HL-60 (cell line): ENCODE measurements at regions not wholly inside any gene's neighbourhood (a gene's known extent, or its start where the extent isn't known, plus 50 kb on each side); places are given as distances from the start of the nearest gene placed in this dataset.

Source experiments
- DNase-seq, 2 experiments: peaks; one replicate each; pipeline ENCODE4 v3.0.0-alpha.2; 2010 to 2020; ENCODE audit warnings: low read depth in 1 of 2, low spot score in 1 of 2
- H3K27ac ChIP-seq: fragments of 250-450 bp; sonication (Bioruptor Pico); replicated peaks from 2 replicates; pipeline ENCODE4 v1.5.1; 2020; ENCODE audit warnings: mild to moderate bottlenecking, moderate library complexity
- H3K27me3 ChIP-seq: fragments of 250-450 bp; sonication (Bioruptor Pico); 2 replicates; pipeline ENCODE4 v1.5.1; 2021; ENCODE audit warnings: mild to moderate bottlenecking, moderate library complexity; ENCODE audit not compliant: insufficient read depth, poor library complexity, severe bottlenecking
- H3K4me3 ChIP-seq: replicated peaks from 2 replicates; pipeline ENCODE4 v1.5.1; 2011; ENCODE audit warnings: mild to moderate bottlenecking, control low read depth, low read length; ENCODE audit not compliant: insufficient read depth
- GABPA ChIP-seq: IDR thresholded peaks from 2 replicates; pipeline ENCODE4 v1.6.1; 2012; ENCODE audit warnings: low read depth
- POLR2AphosphoS5 ChIP-seq: IDR thresholded peaks from 2 replicates; pipeline ENCODE4 v1.6.1; 2012; ENCODE audit warnings: low read depth
- SPI1 ChIP-seq: IDR thresholded peaks from 2 replicates; pipeline ENCODE4 v1.6.1; 2012; ENCODE audit warnings: low read depth, mild to moderate bottlenecking, borderline replicate concordance
- TF ChIP-seq, protein P1 (sequence below): IDR thresholded peaks from one replicate; pipeline ENCODE4 v1.5.1; 2011; ENCODE audit warnings: low read length, control low read depth, inconsistent platforms; ENCODE audit not compliant: insufficient read depth
- TF ChIP-seq, protein P2 (sequence below): IDR thresholded peaks from 2 replicates; pipeline ENCODE4 v1.6.1; 2012; ENCODE audit warnings: low read depth; ENCODE audit not compliant: insufficient replicate concordance

DNA sequence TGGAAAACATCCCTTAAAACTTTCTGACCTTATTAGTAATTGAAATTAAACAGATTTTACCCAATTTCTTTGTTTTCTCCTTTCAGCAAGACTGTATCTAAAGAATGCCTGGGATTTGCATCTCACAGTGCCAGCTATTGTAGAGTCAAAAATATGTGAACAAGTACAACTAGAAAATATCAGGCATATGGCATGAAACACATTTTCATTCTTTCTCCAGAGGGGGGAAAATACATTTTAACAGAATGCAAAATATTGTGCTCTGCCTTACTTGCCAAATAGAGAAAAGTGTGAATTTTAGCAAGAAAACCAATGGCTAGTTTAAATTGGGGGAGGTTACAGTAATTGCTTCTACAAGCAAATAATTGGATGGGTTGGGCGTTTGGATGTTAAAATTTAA is 366.6 kb upstream of the FIGN start:
- no peak overlapping the region for H3K27ac ChIP-seq
- DNase-seq: no peak
- TF ChIP-seq SPI1 (no peak), GABPA (no peak), POLR2AphosphoS5 (no peak)
- TF ChIP-seq, protein P1, sequence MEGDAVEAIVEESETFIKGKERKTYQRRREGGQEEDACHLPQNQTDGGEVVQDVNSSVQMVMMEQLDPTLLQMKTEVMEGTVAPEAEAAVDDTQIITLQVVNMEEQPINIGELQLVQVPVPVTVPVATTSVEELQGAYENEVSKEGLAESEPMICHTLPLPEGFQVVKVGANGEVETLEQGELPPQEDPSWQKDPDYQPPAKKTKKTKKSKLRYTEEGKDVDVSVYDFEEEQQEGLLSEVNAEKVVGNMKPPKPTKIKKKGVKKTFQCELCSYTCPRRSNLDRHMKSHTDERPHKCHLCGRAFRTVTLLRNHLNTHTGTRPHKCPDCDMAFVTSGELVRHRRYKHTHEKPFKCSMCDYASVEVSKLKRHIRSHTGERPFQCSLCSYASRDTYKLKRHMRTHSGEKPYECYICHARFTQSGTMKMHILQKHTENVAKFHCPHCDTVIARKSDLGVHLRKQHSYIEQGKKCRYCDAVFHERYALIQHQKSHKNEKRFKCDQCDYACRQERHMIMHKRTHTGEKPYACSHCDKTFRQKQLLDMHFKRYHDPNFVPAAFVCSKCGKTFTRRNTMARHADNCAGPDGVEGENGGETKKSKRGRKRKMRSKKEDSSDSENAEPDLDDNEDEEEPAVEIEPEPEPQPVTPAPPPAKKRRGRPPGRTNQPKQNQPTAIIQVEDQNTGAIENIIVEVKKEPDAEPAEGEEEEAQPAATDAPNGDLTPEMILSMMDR: no peak
- TF ChIP-seq, protein P2, sequence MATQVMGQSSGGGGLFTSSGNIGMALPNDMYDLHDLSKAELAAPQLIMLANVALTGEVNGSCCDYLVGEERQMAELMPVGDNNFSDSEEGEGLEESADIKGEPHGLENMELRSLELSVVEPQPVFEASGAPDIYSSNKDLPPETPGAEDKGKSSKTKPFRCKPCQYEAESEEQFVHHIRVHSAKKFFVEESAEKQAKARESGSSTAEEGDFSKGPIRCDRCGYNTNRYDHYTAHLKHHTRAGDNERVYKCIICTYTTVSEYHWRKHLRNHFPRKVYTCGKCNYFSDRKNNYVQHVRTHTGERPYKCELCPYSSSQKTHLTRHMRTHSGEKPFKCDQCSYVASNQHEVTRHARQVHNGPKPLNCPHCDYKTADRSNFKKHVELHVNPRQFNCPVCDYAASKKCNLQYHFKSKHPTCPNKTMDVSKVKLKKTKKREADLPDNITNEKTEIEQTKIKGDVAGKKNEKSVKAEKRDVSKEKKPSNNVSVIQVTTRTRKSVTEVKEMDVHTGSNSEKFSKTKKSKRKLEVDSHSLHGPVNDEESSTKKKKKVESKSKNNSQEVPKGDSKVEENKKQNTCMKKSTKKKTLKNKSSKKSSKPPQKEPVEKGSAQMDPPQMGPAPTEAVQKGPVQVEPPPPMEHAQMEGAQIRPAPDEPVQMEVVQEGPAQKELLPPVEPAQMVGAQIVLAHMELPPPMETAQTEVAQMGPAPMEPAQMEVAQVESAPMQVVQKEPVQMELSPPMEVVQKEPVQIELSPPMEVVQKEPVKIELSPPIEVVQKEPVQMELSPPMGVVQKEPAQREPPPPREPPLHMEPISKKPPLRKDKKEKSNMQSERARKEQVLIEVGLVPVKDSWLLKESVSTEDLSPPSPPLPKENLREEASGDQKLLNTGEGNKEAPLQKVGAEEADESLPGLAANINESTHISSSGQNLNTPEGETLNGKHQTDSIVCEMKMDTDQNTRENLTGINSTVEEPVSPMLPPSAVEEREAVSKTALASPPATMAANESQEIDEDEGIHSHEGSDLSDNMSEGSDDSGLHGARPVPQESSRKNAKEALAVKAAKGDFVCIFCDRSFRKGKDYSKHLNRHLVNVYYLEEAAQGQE: no peak
- no peak overlapping the region for H3K4me3 ChIP-seq
- H3K27me3 ChIP-seq: no peaks in the 10 kb centered on the region

DNA sequence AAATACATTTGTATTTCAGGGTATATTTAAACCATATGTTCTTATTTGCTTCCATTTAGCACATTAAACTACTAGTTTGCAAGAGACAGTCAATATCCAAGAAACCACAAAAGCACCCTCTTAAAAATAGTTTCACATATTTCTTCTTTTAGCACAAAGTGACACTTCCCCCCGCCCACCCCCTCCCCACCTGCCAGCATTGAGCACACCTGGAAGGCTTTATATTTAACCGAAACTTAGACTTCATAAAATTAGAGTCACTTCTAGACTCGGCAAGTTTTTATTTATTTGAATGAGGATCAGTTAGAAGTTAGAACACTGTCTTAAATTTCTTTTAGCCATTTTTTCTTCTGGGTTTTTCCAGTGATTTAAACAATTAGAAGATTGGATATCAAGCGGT is 355.9 kb upstream of the FIGN start:
- Histone ChIP-seq H3K27ac (no peak overlapping the region), H3K4me3 (no peak overlapping the region), H3K27me3 (no peaks in the 10 kb centered on the region)
- no peak for TF ChIP-seq POLR2AphosphoS5
- TF ChIP-seq, protein P1: no peak
- TF ChIP-seq GABPA: no peak
- TF ChIP-seq, protein P2: no peak
- TF ChIP-seq SPI1: no peak
- no peak for DNase-seq

DNA sequence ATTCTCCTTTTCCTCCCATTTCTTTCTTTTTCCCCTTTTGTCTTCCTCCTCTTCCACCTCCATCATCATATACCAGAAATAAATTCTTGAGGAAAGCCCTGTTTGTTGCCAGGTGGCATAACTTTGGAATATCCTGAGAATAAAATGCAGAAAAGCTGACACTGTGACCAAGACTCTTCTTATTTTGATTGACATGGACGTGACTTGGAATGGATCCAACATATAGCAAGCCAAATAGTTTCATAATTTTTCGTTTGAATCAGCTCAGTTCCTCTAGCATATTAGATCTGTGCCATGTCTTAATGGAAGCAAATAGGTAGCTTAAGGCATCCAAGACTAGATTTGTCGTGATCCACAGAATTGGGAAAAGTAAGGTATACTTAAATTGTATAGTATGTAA is 354.7 kb upstream of the FIGN start:
- H3K27me3 ChIP-seq: no peaks in the 10 kb centered on the region
- DNase-seq: no peak
- TF ChIP-seq SPI1 (no peak), POLR2AphosphoS5 (no peak)
- TF ChIP-seq, protein P2: no peak
- no peak overlapping the region for H3K27ac ChIP-seq
- H3K4me3 ChIP-seq: no peak overlapping the region

DNA sequence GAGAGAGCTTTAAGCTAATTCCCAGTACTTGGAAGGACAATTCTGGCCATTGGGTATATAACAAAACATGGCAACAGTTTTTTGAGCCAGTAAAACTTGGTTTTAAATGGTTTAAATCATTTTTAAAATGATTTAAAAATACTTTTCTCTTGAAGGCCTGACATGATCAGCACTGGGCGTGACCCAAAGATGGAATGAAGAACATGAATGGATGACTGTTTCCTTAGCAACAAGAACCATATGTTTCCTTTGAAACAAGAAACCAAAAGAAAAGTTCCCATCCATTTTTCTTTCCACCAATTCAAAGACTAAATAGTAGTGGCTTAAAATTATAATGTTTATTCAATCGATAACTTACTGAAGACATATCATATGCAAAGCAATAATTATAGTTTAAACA is 348.3 kb upstream of the FIGN start:
- DNase-seq: no peak
- TF ChIP-seq POLR2AphosphoS5: no peak
- TF ChIP-seq GABPA: no peak
- TF ChIP-seq SPI1: no peak
- TF ChIP-seq, protein P1: no peak
- TF ChIP-seq, protein P2: no peak

More for the DNA sequence above, 348.3 kb upstream of the FIGN start:
- Histone ChIP-seq H3K27me3 (no peaks in the 10 kb centered on the region), H3K27ac (no peak overlapping the region), H3K4me3 (no peak overlapping the region)
